HG02852 (cell line): ENCODE measurements at regions not wholly inside any gene's neighbourhood (a gene's known extent, or its start where the extent isn't known, plus 50 kb on each side); places are given as distances from the start of the nearest gene placed in this dataset.
"Not testable (repeated sequence)": the region's sequence is repeated elsewhere in the genome, so short reads cannot be mapped to it uniquely, and the experiment has no call there.

ENCODE experiments used
- ATAC-seq: cut with Tn5 transposase; IDR thresholded peaks from one replicate; pipeline ENCODE4 v1.9.1; 2021; ENCODE audit warnings: mild to moderate bottlenecking, moderate library complexity; ENCODE audit not compliant: unreplicated experiment

GRCh38 chr14:87734577-87735360 is 258.2 kb downstream of the GALC start:
- ATAC-seq, result not testable (repeated sequence)

GRCh38 chr14:87733115-87733514 is 259.9 kb downstream of the GALC start:
- ATAC-seq, result not testable (repeated sequence)

DNA sequence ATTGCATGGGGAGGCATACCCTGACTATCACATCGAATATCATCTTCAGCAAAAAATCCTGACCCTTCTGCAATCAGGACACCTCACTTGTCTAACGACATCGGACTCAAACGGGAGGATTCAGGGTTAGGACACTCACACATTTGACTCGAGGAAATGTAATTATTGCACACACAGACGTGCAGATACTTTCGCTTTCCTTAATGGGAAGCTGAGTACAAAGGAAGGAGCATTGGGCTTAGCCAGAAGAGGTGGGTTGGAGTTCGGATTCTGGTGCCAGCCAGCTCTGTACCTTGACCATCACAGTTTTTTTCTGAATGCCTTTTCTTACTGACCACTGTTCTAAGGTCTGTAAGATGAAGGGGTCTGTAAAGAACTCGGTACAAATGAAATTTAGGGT is 260.4 kb downstream of the GALC start:
- ATAC-seq, result no peak

GRCh38 chr14:87725318-87725717 is 267.7 kb downstream of the GALC start:
- no peak for ATAC-seq

- ATAC-seq, result no peak
Measured at GRCh38 chr14:87712396-87713090, 280.4 kb downstream of the GALC start.

GRCh38 chr14:87705439-87705896 is 287.5 kb downstream of the GALC start:
- ATAC-seq, result no peak

GRCh38 chr14:87698481-87698880 is 294.5 kb downstream of the GALC start:
- no peak for ATAC-seq

DNA sequence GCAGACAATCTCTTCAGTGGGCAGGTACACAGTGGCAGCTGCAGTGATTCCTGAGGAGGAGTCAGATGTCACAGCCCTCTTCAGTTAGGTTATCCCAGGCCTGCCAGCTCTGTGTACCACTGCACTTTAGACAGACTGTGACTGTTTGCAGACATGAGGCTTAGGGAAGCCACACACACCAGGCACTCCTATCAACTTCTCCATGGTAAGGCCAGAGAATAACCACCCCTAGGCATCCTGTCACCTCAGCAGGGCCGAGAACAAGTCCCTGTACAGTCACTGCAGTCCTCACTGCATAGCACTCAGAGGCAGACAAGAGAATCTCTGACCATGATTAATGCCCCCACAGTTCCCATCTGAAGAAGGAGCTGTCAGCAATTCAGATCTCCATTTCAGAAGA is 296.5 kb downstream of the GALC start:
- no peak for ATAC-seq

GRCh38 chr14:87691042-87691881 is 301.7 kb downstream of the GALC start:
- ATAC-seq, result no peak

GRCh38 chr14:87690076-87690613 is 302.8 kb downstream of the GALC start:
- ATAC-seq, result no peak

- ATAC-seq, result no peak
Measured at GRCh38 chr14:87688524-87688923, 304.5 kb downstream of the GALC start.

GRCh38 chr14:87687420-87687819 is 305.6 kb downstream of the GALC start:
- ATAC-seq, result no peak

- ATAC-seq, result no peak
Measured at GRCh38 chr14:87686746-87687145, 306.2 kb downstream of the GALC start.

- no peak for ATAC-seq
Measured at GRCh38 chr14:87679866-87680265, 313.1 kb downstream of the GALC start.

DNA sequence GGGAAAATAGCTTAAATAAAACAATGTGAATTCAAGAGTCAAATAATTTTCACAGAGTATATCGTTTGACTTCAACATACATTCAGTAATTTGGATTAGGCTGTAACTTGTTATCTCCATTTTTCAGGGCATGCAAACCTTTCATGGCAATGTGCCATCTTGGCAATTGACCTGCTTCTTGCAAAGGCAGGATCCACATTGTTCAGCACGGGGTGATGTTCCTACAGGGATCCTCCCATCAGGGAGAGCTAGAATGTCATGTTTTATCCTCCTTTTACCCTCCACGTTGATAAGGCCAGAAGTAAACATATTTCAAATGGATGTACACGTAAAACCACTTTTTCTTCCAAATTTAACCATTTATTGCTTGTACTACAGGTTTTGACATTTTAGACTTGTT is 314.4 kb downstream of the GALC start:
- ATAC-seq, result no peak

DNA sequence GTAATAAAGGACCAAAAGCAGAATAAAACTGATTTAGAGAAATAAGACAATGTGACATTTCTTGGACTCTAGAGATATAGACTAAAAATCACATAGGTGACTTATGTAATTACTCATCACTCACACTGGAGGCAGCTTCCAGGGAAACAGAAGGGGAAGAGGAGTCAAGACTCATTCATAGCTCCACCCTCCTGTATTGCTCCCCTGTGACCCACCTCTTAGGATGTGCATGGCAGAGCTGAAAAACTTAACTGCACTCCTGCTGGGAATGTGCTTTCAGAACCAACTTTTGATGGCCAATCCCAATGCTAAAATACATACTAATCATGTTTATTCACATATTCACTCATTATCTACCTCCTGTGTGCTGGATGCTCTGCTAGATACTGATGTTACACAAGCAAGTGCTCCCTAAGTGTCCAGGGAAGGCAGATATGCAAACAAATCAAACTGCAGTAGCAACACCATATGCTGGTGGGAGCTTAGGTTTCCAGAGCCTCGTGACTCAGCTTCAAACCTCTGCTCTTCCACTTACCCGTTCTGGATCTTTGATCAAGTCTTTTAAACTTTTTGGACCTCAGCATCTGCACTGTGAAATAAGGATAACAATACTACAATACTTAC is 316.1 kb downstream of the GALC start:
- ATAC-seq, result no peak

- no peak for ATAC-seq
Measured at GRCh38 chr14:87667659-87668058, 325.3 kb downstream of the GALC start.

GRCh38 chr14:87656315-87656714 is 336.7 kb downstream of the GALC start:
- no peak for ATAC-seq

DNA sequence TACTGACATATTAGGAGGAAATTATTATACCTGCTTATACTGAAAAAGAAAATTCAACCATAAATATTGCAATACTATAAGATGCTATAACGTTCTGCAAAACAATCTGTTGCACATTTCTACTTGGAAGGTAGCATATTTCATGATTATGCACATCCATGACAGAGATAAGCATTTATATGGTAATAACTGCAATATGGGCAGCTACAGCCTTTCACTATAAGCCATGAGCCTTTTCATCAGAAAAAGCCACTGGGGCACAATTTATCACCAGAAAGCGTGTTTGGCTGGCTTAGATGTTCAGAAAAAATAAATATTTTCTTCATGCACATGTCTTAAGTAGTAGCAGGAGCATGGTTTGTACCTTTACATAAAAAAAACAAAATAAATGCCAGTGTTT is 340.7 kb downstream of the GALC start:
- no peak for ATAC-seq

GRCh38 chr14:87644689-87645088 is 348.3 kb downstream of the GALC start:
- ATAC-seq, result no peak

- ATAC-seq, result no peak
Measured at GRCh38 chr14:87643005-87643404, 350.0 kb downstream of the GALC start.
